HG02610 (cell line): ENCODE measurements at regions not wholly inside any gene's neighbourhood (a gene's known extent, or its start where the extent isn't known, plus 50 kb on each side); places are given as distances from the start of the nearest gene placed in this dataset.
"Not testable (repeated sequence)": the region's sequence is repeated elsewhere in the genome, so short reads cannot be mapped to it uniquely, and the experiment has no call there.

Source experiments
- ATAC-seq: cut with Tn5 transposase; IDR thresholded peaks from one replicate; pipeline ENCODE4 v1.9.1; 2021; ENCODE audit warnings: mild to moderate bottlenecking, moderate library complexity; ENCODE audit not compliant: unreplicated experiment

DNA sequence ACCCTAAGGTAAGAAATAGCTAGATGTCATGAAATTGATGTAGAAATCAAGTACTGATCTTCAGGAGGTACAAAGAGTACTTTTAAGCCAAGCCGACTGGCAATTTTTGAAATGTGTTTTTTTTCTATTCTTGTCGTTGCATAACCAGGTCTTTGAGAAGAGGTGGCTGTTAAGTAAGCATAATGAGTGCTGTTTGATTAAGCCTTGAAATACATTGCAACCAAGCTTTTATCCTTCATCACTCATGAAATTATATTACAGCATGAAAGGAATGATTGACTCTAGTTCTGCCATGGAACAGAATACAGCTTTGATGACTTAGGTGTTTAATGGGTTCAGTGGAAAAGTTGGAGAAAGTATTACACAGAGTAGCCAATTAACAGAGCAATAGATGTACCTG lies 1720.2 kb upstream of the SEL1L start:
- no peak for ATAC-seq

DNA sequence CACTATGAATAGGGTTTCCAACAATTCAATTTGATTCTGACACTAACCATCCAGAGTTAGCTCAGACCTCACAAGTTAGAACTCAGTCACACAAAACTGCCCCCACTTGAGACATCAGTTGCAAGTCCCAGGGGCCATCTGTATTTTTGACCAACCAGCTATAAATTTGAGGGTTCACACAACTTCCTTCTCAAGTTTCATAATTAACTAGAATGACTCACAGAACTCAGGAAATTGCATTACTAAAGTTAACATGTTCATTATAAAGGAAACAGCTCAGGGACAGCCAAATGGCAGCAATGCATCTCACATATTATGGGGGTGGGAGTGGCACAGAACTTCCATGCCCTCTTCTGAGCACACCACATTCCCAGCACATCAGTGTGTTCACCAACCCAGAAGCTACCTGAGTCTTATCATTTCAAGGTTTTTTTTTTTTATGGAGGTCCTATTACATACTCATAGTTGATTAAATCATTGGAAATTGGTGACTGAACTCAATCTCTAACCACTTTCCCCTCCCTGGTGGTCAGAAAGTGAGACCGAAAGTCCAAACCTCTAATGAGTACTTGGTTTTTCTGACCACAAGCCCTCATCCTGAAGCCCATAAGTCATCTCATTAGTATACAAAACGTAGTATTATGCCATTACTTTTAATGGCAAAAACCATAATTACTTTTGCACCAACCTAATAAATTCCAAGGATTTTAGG lies 1721.5 kb upstream of the SEL1L start:
- peak; percentile 87 for ATAC-seq

DNA sequence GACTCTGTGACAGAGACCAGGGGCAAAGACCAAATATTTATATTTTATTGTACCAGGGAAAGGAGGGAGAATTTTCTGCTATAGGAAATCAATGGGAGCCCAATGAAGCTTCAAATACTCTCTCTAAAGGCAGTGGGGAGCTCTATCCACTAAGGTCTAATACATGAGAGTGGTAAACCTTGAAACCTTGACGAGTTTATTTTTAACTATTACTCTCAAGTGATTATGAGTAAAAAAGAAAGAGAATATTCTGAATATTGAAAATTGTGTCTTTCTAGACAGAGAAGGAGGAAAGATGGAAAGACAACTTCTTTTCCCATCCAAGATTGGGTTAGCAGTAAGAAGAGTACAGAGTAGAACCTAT lies 1722.1 kb upstream of the SEL1L start:
- peak; percentile 48 for ATAC-seq

DNA sequence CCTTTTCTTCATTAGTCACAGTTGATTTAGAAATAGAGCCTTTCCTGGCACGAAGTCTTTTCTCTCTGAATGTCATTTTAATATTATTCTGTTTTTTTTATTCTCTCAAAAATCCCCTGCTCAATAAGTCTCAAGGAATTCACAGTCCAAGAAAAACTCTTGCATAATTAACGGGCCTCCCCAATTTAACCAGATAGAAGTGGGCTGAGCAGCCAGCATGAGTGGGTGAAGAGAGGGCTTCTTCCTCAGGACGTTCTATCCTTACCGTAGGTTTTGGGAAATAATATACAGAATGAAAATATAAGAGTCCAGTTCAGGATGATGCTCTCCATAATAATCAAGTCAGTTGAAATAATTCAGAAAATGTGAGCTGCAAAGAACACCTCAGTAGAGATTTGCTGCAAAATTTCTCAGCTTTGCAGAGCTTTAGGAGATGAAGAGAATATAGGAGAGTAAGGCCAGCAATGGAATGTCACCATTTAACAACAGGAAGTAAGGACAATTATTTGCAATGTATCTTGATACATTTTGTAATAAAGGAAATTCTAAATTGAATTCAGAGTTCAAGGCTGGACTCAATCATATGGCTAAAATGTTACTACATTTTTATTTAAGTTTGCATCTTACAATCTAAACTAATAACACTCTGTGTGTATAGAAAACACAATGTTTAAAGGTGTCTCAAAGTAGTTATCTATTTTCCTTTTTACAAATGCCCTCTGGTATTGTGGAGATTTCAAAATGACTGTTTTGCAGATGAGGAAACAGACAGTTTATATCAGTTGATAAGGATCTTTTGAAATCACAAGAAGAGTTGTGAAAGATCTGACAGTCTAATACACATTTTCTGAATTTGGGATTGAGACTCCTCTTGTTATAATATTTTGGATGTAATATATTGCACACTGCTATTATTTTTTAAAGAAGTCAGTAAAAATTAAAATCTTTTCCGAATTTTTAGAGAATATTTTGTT lies 1724.1 kb upstream of the SEL1L start:
- no peak for ATAC-seq

DNA sequence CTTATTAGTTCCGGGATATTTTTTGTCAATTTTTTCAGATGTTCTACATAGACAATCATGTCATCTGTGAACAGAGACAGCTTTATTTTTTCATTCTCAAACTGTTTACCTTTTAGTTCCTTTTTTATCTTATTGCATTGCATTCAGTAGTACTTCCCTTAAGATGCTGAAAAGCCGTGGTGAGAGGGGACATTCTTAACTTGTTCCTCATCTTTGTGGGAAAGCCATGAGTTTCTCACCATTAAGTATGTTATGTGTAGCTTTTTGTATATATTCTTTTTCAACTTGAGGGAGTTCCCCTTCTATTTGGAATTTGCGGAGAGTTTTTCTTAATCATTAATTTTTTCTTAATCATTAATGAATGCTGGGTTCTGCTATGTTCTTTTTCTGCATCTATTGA lies 1727.1 kb upstream of the SEL1L start:
- ATAC-seq: no peak

DNA sequence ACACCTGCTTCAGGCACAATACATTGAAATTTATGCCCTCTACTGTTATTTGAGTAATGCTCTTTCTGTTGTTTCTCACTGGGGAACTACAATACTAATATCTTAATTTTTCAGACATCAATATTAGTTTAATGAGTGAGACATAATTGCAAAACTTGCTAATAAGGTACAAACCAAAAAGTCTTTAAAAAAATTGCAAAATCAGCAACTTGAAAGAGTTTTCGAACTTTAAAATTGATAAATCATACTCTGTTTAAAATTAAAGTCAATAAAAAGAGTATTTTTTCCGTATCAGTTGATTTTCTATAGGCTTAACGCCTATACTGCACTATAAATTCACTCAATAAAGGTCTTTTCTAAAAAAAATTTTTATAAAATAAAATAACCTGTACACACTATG lies 1735.9 kb upstream of the SEL1L start:
- no peak for ATAC-seq

DNA sequence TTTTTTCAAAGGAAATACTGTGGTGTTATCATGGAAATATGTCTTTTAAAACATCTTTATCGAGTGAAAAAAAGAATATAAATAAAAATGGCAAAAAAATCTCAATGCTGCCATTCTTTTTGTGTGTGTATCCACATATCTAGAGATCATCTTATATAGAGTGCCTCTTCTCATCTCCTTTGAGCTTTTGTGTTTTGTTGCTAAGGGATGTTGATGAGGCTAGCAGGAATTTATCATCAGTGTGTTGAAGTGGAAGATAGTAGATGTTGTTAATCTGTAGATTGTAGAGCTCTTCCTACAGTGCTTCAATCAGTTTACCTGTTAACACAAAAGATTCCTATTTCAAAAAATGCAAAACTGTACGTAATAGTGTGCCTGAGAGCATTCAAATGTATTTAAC lies 1738.0 kb upstream of the SEL1L start:
- no peak for ATAC-seq

DNA sequence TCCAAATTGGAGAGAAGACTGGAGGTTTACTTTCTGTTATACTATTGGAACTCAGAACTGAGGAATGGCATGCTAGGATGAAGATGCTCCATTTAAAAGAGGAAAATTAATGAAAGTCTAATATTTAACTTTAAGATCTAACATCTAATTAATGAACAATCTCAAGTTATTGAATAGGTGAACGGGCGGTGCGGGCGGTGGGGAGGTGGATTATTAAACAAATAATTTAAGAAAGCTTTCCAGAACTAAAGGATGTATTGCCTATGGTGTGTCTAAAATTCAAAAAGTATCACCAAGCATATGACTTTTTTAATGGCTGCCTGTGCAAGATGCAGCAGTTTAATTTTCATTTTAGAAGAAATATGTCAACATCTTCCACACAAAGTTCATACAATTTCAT lies 1747.1 kb upstream of the SEL1L start:
- no peak for ATAC-seq

DNA sequence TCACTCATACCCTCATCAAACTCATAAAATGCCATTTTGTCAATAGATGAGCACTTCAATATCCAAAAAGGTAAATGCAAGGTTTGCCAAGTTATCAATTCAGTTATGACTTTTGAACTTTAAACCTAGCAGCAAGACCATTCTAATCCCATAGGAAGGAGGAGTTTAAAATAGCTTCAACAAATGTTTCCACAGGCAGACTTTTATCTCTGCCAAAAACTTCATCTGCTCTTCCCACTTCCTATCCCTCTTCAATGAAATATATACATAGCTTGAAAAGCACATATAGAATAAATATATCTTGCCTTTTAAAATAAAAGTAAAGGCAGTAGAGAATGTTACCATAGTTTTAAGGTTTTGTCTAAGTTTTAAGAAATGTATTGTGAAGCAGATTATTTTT lies 1749.1 kb upstream of the SEL1L start:
- ATAC-seq: no peak

DNA sequence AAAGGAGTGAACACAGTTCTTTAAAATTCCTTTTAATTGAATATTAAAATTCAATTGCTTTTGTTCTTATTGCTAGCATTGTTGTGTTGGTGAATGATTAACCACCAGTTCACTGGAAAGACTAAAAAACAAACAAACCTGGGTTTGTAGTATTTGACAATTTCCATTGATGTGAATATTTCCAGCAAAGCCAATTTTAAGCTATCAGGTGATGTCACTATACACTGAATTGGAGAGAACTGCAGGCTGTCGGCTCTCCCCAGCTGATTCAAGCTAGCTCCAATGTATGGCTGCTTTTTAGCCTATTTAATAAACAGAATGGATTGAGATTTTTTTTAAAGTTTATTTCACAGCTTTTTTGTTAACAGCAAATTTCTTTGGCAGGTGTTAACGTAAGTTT lies 1753.6 kb upstream of the SEL1L start:
- ATAC-seq: no peak

DNA sequence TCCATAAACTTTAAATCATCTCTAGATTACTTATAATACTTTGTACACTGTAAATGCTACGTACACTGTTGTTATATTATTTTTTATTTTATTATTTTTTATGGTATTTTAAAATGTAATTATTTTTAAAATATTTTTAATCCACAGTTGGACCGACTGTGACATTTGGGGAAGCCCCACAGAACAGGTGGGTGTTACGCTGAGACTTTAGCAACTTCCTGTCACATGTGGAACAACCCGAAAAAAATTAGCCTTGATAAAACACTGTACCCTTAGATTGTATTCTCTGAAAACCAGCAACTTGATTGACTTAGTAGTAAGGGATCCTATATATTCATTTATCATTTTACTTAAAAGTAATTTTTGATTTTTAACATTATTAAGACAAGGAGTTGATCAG lies 1755.7 kb upstream of the SEL1L start:
- ATAC-seq: no peak

DNA sequence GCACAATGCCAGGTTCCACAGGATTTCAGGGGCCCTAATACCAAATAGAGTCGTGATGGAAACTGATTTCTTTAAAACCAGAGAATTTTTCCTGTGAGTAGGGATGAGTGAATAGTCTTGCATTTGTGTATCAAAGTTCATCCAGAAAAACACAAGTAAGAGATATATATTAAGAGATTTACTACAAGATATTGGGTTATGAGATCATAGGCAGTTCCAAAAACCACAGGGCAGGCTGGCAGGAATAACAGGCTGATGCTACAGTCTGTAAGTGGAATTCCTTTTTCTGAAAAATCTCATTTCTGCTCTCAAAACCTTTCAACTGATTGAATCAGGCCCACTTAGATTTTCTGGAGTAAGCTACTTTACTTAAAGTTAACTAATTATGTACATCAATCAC lies 1756.2 kb upstream of the SEL1L start:
- ATAC-seq: no peak

DNA sequence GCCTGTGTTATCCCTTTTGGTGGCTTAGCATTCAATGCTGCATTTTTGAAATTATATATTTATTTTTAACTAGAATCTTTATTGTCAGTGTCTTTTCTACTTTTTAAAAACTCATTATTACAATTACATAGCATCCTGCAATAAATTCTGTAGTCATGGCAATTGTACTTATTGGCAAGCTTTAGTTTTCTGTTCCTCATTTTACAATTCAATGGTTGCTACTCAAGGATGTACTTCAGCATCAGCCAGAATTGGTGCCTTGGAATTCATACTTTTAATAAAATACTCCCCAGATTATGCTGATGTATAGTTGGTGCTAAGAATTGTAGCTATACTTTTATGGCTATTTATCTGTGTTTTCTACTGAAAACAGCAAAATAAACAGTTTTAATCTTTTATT lies 1756.8 kb upstream of the SEL1L start:
- ATAC-seq: no peak

DNA sequence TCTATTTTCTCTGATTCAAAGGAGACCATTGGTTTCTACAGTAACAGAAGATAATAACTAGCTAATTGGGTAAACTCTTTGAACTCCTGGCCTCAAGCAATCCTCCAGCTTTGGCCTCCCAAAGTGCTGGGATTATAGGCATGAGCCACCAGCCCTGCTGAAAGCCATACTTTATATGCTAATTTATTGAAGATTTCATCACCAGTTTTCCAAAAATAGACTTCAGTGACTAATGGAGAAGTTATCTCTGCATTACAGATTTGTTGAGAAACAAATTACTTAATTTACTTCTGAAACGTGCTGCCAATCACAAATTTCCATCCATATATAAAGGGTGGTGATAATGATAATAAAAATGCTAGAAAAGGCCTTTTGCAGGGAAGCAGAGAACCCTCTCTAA lies 1758.1 kb upstream of the SEL1L start:
- ATAC-seq: no peak

DNA sequence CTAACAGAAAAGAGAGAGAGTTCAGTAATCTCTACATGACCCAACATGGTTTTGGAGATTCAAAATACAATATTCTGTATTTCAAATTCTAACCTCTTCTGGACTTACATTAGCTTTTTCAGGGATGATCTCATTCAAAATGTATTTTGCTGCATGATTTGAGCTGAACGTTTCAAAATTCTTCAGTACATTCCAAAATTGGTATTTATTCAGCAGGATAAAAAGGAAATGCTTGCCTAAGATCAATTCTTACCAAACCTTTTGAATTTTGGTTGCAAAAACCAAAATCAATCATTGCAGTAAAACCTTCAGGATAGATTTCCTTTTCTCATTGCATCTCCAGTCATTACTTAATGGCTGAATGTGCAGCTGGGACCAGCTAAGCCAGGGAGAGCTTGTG lies 1761.3 kb upstream of the SEL1L start:
- ATAC-seq: no peak

DNA sequence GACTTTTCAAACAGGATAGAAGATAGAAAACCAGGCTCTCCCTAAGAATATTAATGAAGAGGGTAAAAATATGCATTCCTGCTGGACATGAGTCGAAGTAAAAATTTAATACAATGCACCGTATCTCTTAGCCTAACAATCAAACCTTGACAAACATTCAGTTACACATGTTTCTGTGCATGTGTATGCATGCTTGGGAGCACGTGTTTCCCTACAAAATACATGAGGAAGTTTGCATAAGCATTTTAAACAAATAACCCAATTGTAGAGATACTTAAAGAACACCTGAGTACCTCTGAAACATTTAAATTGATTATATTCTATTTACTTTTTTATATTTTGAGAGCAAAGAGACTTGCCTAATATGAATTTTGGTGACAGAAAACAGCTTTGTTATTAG lies 1763.7 kb upstream of the SEL1L start:
- no peak for ATAC-seq

DNA sequence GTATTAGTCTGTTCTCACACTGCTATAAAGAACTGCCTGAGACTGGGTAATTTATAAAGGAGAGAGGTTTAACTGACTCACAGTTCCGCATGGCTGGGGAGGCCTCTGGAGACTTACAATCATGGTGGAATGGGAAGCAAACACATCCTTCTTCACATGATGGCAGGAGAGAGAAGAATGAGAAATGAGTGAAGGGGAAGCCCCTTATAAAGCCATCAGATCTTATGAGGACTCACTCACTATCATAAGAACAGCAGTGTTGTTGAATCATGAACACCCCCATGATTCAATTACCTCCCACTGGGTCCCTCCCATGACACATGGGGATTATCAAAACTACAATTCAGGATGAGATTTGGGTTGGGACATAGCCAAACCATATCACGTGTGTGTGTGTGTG lies 1764.4 kb upstream of the SEL1L start:
- ATAC-seq: not testable (repeated sequence)

DNA sequence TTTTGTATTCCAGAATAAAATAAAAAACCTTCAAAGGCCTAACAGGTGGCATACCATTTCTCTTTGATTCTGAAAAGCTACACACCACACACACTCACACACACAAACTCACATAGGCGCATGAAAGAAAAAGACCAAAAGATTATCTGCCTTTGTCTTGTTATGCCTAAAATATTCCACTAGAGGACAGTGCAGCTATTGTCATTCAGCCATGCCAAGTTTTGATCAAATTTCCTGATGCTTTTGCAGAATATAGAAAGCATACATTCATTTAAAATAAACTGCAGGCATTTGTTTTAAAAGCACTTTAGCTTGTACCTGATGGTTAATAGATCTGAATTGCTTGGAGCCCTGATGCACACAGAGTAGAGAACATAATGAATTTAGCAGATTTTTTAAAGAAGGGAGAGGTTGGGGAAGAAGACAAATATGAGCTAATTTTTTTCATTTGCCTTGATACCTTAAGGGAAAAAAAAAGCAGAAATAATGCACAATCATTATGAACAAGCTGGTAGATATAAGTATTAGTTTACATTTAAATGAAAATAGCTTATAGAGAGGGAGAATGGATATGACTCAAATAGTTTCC lies 1766.9 kb upstream of the SEL1L start:
- ATAC-seq: peak; percentile 49

DNA sequence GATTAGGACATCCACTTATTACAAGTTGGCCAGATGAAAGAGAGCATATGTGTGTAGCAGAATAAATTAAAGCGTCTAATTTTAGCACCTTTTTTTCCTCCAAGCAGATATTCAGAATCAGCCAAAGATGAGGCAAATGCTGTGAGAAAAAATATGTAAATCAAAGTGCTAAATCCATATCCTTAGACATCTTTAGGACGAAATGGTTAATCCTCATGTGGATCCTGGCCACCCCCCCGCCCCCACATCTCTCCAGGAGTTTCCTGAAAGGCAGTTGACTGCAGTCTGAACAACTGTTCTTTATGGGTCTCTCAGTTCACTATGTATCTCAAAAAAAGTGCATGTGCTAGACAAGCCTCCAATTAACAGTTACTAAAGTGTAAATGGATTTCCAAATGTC lies 1768.1 kb upstream of the SEL1L start:
- no peak for ATAC-seq

DNA sequence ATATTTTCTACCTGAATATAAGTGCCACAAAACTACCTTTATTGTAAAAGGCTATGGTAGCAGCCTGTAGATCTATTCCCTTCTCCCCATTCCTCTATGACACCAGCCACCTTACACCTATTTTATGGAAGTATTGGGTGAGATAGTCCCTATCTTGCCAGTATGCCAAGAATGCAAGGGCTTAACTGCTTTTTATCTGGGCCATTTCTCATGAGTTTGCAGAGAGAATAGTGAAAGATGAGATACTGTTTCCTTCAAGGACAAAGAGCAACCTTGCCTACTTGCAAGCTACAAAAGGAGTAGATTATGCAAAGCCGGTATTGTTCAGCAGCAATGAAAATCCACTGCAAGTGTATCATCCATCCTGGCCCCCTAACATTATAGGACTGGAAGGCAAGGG lies 1775.6 kb upstream of the SEL1L start:
- no peak for ATAC-seq

DNA sequence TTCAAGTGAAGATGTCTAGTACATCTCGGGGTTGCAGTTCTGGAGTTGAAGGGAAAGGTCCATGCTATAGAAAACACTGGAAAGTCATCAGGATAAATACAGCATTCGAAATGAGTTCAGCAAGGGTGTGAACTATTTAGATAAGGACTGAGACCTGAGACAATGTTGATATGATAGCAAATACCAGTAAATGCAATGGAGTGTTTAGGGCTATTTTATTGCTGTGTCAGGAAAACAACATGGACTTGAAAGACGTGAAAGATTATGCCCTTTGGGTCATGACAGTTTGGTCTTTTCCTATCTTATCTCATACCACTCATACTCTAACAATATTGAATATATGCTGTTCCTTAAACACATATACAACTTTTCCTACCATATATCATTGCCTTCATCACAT lies 1776.2 kb upstream of the SEL1L start:
- ATAC-seq: no peak

DNA sequence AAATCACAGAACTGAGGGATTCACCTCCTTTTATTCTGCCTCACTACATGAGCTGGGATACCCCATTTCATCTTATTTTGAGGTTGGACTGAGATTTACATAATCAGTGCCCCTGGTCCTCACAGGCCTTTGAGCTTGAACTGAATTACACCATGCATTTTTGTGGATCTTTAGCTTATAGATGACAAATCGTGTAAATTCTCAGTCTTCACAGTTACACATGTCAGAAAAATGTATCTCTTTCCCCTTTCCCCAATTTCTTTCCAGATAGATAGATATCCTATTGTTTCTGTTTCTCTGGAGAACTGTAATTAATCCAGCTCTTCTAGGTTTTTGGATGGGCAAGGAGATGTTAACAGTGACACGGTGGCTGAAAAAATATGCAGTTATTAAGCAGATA lies 1778.9 kb upstream of the SEL1L start:
- ATAC-seq: no peak
